NOMO-1 treated with dmso at 0.1 percent for 144 hours (cell line): ENCODE measurements at regions not wholly inside any gene's neighbourhood (a gene's known extent, or its start where the extent isn't known, plus 50 kb on each side); places are given as distances from the start of the nearest gene placed in this dataset.

Experiments
- DNase-seq: peaks from one replicate; lab custom pipeline; 2025; ENCODE audit not compliant: unreplicated experiment; lab: John Stamatoyannopoulos, UW

GRCh38 chr2:155825876-155826275, 506.6 kb downstream of the NR4A2 start:
- no peak for DNase-seq

GRCh38 chr2:155815851-155816250, 516.7 kb downstream of the NR4A2 start:
- DNase-seq = peak; percentile 22

- no peak for DNase-seq
Observed at GRCh38 chr2:155815275-155815674, 517.2 kb downstream of the NR4A2 start.

- DNase-seq = no peak
Observed at GRCh38 chr2:155810411-155810810, 522.1 kb downstream of the NR4A2 start.

GRCh38 chr2:155802888-155803287, 529.6 kb downstream of the NR4A2 start:
- no peak for DNase-seq

GRCh38 chr2:155792666-155793065, 539.9 kb downstream of the NR4A2 start:
- no peak for DNase-seq

- no peak for DNase-seq
Observed at GRCh38 chr2:155770516-155770915, 562.0 kb downstream of the NR4A2 start.

- no peak for DNase-seq
Observed at GRCh38 chr2:155766342-155767115, 566.0 kb downstream of the NR4A2 start.

- no peak for DNase-seq
Observed at GRCh38 chr2:155755481-155755880, 577.0 kb downstream of the NR4A2 start.

GRCh38 chr2:155748131-155748530, 584.4 kb downstream of the NR4A2 start:
- no peak for DNase-seq

- no peak for DNase-seq
Observed at GRCh38 chr2:155747531-155747930, 585.0 kb downstream of the NR4A2 start.

- no peak for DNase-seq
Observed at GRCh38 chr2:155733091-155733853, 599.2 kb downstream of the NR4A2 start.

- DNase-seq = no peak
Observed at GRCh38 chr2:155730804-155731203, 601.7 kb downstream of the NR4A2 start.

- DNase-seq = no peak
Observed at GRCh38 chr2:155727187-155727895, 605.2 kb downstream of the NR4A2 start.

- DNase-seq = no peak
Observed at GRCh38 chr2:155722290-155722689, 610.2 kb downstream of the NR4A2 start.

- no peak for DNase-seq
Observed at GRCh38 chr2:155715705-155716104, 616.8 kb downstream of the NR4A2 start.

GRCh38 chr2:155714983-155715382, 617.5 kb downstream of the NR4A2 start:
- no peak for DNase-seq

GRCh38 chr2:155708071-155708470, 624.5 kb downstream of the NR4A2 start:
- DNase-seq = no peak

GRCh38 chr2:155703917-155704316, 628.6 kb downstream of the NR4A2 start:
- no peak for DNase-seq

GRCh38 chr2:155703048-155703447, 629.5 kb downstream of the NR4A2 start:
- no peak for DNase-seq

GRCh38 chr2:155701721-155702120, 630.8 kb downstream of the NR4A2 start:
- no peak for DNase-seq

- DNase-seq = no peak
Observed at GRCh38 chr2:155696571-155696970, 636.0 kb downstream of the NR4A2 start.
